ENCODE measurements at regions not wholly inside any gene's neighbourhood (a gene's known extent, or its start where the extent isn't known, plus 50 kb on each side); places are given as distances from the start of the nearest gene placed in this dataset.

GRCh38 chr21:28742527-28742926 is 250.2 kb downstream of the LTN1 start:
- no peak overlapping the region for H3K4me3 Mint-ChIP-seq
- peaks cover 3% of the 10 kb centered on the region; the same call in 1 of the 2 replicates for H3K36me3 Mint-ChIP-seq
- ATAC-seq (no peak), DNase-seq (ENCODE audit: low spot score) (no peak)
- H3K4me1 Mint-ChIP-seq: peaks cover 22% of the 10 kb centered on the region
- POLR2A ChIA-PET: interaction anchor here (0.5 kb wide), 1 partner anchor 385 kb away, joined by 3 read pairs; no protein-coding TSS in a partner anchor
- CTCF ChIA-PET: no interaction called here
- H3K9me3 Mint-ChIP-seq: peaks cover 13% of the 10 kb centered on the region
- no peaks in the 10 kb centered on the region for H3K27me3 Mint-ChIP-seq (ENCODE audit: low read depth)
- no peak for TF ChIP-seq RELA (CRISPR knock-in tag; IDR thresholded peaks at IDR 0.05; ENCODE audit: borderline replicate concordance)
- no peak for TF ChIP-seq MXD4 (CRISPR knock-in tag; IDR thresholded peaks at IDR 0.05; ENCODE audit: borderline replicate concordance)
- no peak for TF ChIP-seq E2F5 (CRISPR knock-in tag; IDR thresholded peaks at IDR 0.05)
- no peak for TF ChIP-seq ATF2 (CRISPR knock-in tag; IDR thresholded peaks at IDR 0.05; ENCODE audit: borderline replicate concordance, low read depth)
- TF ChIP-seq IRF2 (CRISPR knock-in tag; IDR thresholded peaks at IDR 0.05; ENCODE audit: borderline replicate concordance, low read depth): no peak
- TF ChIP-seq ETV6 (CRISPR knock-in tag; IDR thresholded peaks at IDR 0.05): no peak
- no peak for TF ChIP-seq ZBTB43 (CRISPR knock-in tag; IDR thresholded peaks at IDR 0.05)
- TF ChIP-seq HMGA2 (CRISPR knock-in tag; IDR thresholded peaks at IDR 0.05): no peak
- no peak for TF ChIP-seq ZNF121 (CRISPR knock-in tag; IDR thresholded peaks at IDR 0.05)
- no peak for TF ChIP-seq GABPB1 (CRISPR knock-in tag; IDR thresholded peaks at IDR 0.05)
- TF ChIP-seq FOXJ3 (CRISPR knock-in tag; IDR thresholded peaks at IDR 0.05; ENCODE audit: borderline replicate concordance): no peak
- no peak for TF ChIP-seq SMAD4 (CRISPR knock-in tag; IDR thresholded peaks at IDR 0.05)
- TF ChIP-seq, protein P1, sequence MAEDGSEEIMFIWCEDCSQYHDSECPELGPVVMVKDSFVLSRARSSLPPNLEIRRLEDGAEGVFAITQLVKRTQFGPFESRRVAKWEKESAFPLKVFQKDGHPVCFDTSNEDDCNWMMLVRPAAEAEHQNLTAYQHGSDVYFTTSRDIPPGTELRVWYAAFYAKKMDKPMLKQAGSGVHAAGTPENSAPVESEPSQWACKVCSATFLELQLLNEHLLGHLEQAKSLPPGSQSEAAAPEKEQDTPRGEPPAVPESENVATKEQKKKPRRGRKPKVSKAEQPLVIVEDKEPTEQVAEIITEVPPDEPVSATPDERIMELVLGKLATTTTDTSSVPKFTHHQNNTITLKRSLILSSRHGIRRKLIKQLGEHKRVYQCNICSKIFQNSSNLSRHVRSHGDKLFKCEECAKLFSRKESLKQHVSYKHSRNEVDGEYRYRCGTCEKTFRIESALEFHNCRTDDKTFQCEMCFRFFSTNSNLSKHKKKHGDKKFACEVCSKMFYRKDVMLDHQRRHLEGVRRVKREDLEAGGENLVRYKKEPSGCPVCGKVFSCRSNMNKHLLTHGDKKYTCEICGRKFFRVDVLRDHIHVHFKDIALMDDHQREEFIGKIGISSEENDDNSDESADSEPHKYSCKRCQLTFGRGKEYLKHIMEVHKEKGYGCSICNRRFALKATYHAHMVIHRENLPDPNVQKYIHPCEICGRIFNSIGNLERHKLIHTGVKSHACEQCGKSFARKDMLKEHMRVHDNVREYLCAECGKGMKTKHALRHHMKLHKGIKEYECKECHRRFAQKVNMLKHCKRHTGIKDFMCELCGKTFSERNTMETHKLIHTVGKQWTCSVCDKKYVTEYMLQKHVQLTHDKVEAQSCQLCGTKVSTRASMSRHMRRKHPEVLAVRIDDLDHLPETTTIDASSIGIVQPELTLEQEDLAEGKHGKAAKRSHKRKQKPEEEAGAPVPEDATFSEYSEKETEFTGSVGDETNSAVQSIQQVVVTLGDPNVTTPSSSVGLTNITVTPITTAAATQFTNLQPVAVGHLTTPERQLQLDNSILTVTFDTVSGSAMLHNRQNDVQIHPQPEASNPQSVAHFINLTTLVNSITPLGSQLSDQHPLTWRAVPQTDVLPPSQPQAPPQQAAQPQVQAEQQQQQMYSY (CRISPR knock-in tag; IDR thresholded peaks at IDR 0.05): no peak
- no peak for TF ChIP-seq TCF7 (CRISPR knock-in tag; IDR thresholded peaks at IDR 0.05; ENCODE audit: low read depth)
- TF ChIP-seq TP53 (CRISPR knock-in tag; IDR thresholded peaks at IDR 0.05): no peak
- TF ChIP-seq ZNF317 (CRISPR knock-in tag; IDR thresholded peaks at IDR 0.05; ENCODE audit: borderline replicate concordance, low read depth): no peak
- no peak overlapping the region for H3K27ac Mint-ChIP-seq

- POLR2A ChIA-PET: no interaction called here
- CTCF ChIA-PET: interaction anchor here (1.2 kb wide), 2 partner anchors 223 to 981 kb away, joined by 4 read pairs; no protein-coding TSS in a partner anchor
- no peaks in the 10 kb centered on the region for H3K27me3 Mint-ChIP-seq (ENCODE audit: low read depth)
- H3K27ac Mint-ChIP-seq: no peak overlapping the region
- no peak overlapping the region for H3K4me3 Mint-ChIP-seq
- no peak for DNase-seq (ENCODE audit: low spot score)
- no peak for ATAC-seq
- H3K9me3 Mint-ChIP-seq: peaks cover 20% of the 10 kb centered on the region
- peaks cover 3% of the 10 kb centered on the region; the same call in 1 of the 2 replicates for H3K36me3 Mint-ChIP-seq
- peaks cover 22% of the 10 kb centered on the region for H3K4me1 Mint-ChIP-seq
- TF ChIP-seq ZNF281 (CRISPR knock-in tag; IDR thresholded peaks at IDR 0.05) (no peak), STAT6 (CRISPR knock-in tag; conservative IDR thresholded peaks at IDR 0.05; ENCODE audit: low read depth) (no peak), ETV6 (CRISPR knock-in tag; IDR thresholded peaks at IDR 0.05) (no peak), ZNF232 (CRISPR knock-in tag; IDR thresholded peaks at IDR 0.05) (no peak)
- TF ChIP-seq, protein P2, sequence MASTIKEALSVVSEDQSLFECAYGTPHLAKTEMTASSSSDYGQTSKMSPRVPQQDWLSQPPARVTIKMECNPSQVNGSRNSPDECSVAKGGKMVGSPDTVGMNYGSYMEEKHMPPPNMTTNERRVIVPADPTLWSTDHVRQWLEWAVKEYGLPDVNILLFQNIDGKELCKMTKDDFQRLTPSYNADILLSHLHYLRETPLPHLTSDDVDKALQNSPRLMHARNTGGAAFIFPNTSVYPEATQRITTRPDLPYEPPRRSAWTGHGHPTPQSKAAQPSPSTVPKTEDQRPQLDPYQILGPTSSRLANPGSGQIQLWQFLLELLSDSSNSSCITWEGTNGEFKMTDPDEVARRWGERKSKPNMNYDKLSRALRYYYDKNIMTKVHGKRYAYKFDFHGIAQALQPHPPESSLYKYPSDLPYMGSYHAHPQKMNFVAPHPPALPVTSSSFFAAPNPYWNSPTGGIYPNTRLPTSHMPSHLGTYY (CRISPR knock-in tag; IDR thresholded peaks at IDR 0.05): no peak
These were observed 252.6 kb downstream of the LTN1 start for GRCh38 chr21:28740125-28740524.
